Heart left ventricle (tissue), 16 donors: ENCODE measurements at regions not wholly inside any gene's neighbourhood (a gene's known extent, or its start where the extent isn't known, plus 50 kb on each side); places are given as distances from the start of the nearest gene placed in this dataset.

Source experiments
- ATAC-seq, 4 donors: fragments of 200-7000 bp; cut with Tn5 transposase; one replicate each; pipeline ENCODE4 v1.9.1; 2020 to 2022; ENCODE audit warnings: moderate library complexity in 4 of 4, mild to moderate bottlenecking in 3 of 4, moderate number of reproducible peaks in 1 of 4
- DNase-seq, 5 donors: peaks; one replicate each; pipeline ENCODE4 v3.0.0-alpha.2; 2020
- H3K27ac ChIP-seq, 12 donors: fragments of 200-600 bp; sonication (generic) in 4 of 12; one replicate each; pipeline versions ENCODE4 v1.5.0 to v1.8.0; 2016 to 2022; ENCODE audit warnings: mild to moderate bottlenecking in 2 of 12
- H3K27me3 ChIP-seq, 9 donors: fragments of 200-600 bp; sonication (generic) in 2 of 9; one replicate each; pipeline versions ENCODE4 v1.5.1 to v1.8.0; 2016 to 2022; ENCODE audit warnings: mild to moderate bottlenecking in 3 of 9
- H3K36me3 ChIP-seq, 9 donors: fragments of 200-600 bp; sonication (generic) in 2 of 9; one replicate each; pipeline versions ENCODE4 v1.5.0 to v1.8.0; 2018 to 2022; ENCODE audit warnings: mild to moderate bottlenecking in 2 of 9
- H3K4me1 ChIP-seq, 12 donors: fragments of 200-600 bp; sonication (generic) in 4 of 12; one replicate each; pipeline versions ENCODE4 v1.5.0 to v1.8.0; 2016 to 2022; ENCODE audit warnings: mild to moderate bottlenecking in 3 of 12
- H3K4me3 ChIP-seq, 12 donors: fragments of 200-600 bp; sonication (generic) in 4 of 12; one replicate each; pipeline versions ENCODE4 v1.5.0 to v1.8.0; 2017 to 2022; ENCODE audit warnings: mild to moderate bottlenecking in 9 of 12, moderate library complexity in 4 of 12
- H3K9me3 ChIP-seq, 12 donors: fragments of 200-600 bp; sonication (generic) in 4 of 12; one replicate each; pipeline versions ENCODE4 v1.5.0 to v1.8.0; 2016 to 2022; ENCODE audit warnings: mild to moderate bottlenecking in 1 of 12
- POLR2A ChIP-seq, 2 donors: fragments of 450-650 bp; IDR thresholded peaks; one replicate each; pipeline ENCODE4 v1.6.1; 2017; ENCODE audit warnings: antibody characterized with exemption in 2 of 2, mild to moderate bottlenecking in 2 of 2, moderate library complexity in 2 of 2
- WGBS, 4 donors: extraction: QIAGEN DNeasy Blood & Tissue Kit in 2 of 4; methylation state at CpG; one replicate each; pipeline versions ENCODE4 v1.1.5 to v1.1.7; 2013 to 2018; 5-methylcytosine and 5-hydroxymethylcytosine counted together
- intact Hi-C, 10 donors: fragments of 100-400 bp; cut with DNase I; formaldehyde crosslinking; loops; one replicate each; pipeline versions ENCODE4 v1.11.1 to v1.14.2; 2022
- TF ChIP-seq, protein P1 (sequence below), 12 donors: fragments of 200-600 bp; sonication (generic) in 4 of 12; IDR thresholded peaks; one replicate each; pipeline versions ENCODE4 v1.5.0 to v1.8.0; 2018 to 2022; ENCODE audit warnings: antibody characterized with exemption in 12 of 12, mild to moderate bottlenecking in 5 of 12
- donor health status: ischemic (EF 13 %, LVEDD 7.1; RV severe dilation, severe dysfunction).
- donor health status: healthy with polysubstance abuse.
- donor health status: DM: no; HTN: yes; CAD: no.
- donor health status: DM: no; HTN: no; CAD: no.
- donor health status: ischemic (EF 25% LVEDD 6.9; RV normal size, moderate dysfunction).
- donor health status: ischemic (EF 25% LVEDD 5.7; RV mildly dilated, moderate dysfunction).
- donor health status: healthy.
- donor health status: DM: yes; HTN: yes; CAD: no.
- donor health status: ischemic (EF 35%, LVEDD 5.7; RV mildly dilated, moderate dysfunction).
- donor health status: nonischemic (EF 11% LVEDD 7.7; RV severe dilation, severe dysfunction).
- donor health status: DM: yes; HTN: yes; CAD: no.
- donor health status: PGD.
- donor health status: ischemic (EF 29% LVEDD 5.4; RV normal size, mild dysfunction).
- donor health status: nonischemic (EF 23%, LVEDD 6.1; RV moderate dilation, normal function).

- Histone ChIP-seq H3K4me1 (no peaks in the 10 kb centered on the region), H3K27ac (no peak overlapping the region), H3K36me3 (no peaks in the 10 kb centered on the region), H3K27me3 (no peaks in the 10 kb centered on the region), H3K4me3 (no peak overlapping the region), H3K9me3 (peaks cover 0 to 18% (median 0%) of the 10 kb centered on the region in 12 donors)
- DNase-seq, result no peak
- intact Hi-C loops, result no loop called here
- no peak for ATAC-seq
- TF ChIP-seq POLR2A (IDR thresholded peaks at IDR 0.05), result no peak
- TF ChIP-seq, protein P1, sequence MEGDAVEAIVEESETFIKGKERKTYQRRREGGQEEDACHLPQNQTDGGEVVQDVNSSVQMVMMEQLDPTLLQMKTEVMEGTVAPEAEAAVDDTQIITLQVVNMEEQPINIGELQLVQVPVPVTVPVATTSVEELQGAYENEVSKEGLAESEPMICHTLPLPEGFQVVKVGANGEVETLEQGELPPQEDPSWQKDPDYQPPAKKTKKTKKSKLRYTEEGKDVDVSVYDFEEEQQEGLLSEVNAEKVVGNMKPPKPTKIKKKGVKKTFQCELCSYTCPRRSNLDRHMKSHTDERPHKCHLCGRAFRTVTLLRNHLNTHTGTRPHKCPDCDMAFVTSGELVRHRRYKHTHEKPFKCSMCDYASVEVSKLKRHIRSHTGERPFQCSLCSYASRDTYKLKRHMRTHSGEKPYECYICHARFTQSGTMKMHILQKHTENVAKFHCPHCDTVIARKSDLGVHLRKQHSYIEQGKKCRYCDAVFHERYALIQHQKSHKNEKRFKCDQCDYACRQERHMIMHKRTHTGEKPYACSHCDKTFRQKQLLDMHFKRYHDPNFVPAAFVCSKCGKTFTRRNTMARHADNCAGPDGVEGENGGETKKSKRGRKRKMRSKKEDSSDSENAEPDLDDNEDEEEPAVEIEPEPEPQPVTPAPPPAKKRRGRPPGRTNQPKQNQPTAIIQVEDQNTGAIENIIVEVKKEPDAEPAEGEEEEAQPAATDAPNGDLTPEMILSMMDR (IDR thresholded peaks at IDR 0.05), result no peak
These were observed 70.8 kb upstream of the GPM6A start for GRCh38 chr4:175882891-175883290.

DNA sequence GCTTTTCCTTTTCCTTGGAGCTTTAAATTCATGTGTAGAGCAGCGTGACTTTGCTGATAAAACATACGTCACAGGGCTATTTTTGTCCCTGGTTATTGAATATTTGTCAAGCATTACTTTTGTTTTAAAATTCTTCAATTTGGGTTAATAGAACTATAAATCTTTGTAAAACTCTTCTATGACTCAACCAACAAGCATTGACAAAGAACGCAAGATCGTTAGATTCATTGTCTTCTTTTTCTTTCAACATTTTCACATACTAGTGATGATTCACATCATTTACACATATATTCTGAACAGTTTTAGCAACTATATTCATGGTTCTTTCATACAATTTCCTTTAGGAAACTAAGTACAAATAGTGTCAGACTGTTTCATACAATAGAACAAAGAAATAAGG is 72.0 kb upstream of the GPM6A start:
- no peak for ATAC-seq
- intact Hi-C loops, result no loop called here
- Histone ChIP-seq H3K27ac (no peak overlapping the region), H3K36me3 (no peaks in the 10 kb centered on the region), H3K4me1 (no peaks in the 10 kb centered on the region), H3K4me3 (no peak overlapping the region), H3K27me3 (no peaks in the 10 kb centered on the region), H3K9me3 (peaks cover 0 to 10% (median 0%) of the 10 kb centered on the region in 12 donors)
- TF ChIP-seq POLR2A (IDR thresholded peaks at IDR 0.05), result no peak
- TF ChIP-seq, protein P1 (IDR thresholded peaks at IDR 0.05), result no peak
- WGBS, 4 donors, result 51 to 62% (median 56%) methylated on average over 4 of the region's 4 CpGs
- DNase-seq, result no peak

DNA sequence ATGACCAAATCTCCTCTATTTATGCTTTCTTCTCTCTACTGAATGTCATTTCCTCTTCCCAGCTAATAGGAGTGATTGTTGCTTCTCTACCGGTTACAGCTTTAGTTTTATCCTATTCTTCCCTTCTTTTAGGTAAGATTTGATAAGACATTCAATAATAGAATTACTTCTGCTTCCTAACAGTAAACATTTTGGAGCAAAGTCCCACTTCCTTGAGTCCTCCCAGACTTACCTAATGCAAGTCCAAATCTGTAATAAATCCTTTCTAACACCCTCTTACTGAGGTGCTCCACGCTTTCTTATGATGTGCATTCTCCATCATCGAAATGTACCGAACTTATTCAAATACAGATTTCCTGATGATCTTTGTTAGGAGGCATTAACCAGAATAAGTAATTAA is 79.2 kb upstream of the GPM6A start:
- H3K9me3 ChIP-seq, result peaks cover 0 to 5% (median 0%) of the 10 kb centered on the region in 12 donors
- ATAC-seq, result no peak
- H3K4me1 ChIP-seq, result no peaks in the 10 kb centered on the region
- H3K4me3 ChIP-seq, result no peak overlapping the region
- H3K36me3 ChIP-seq, result no peaks in the 10 kb centered on the region
- no peak overlapping the region for H3K27ac ChIP-seq
- intact Hi-C loops, result loop anchor here in 4 of 10 donors (5.0 to 10.0 kb wide), 3 partner anchors 316 to 329 kb away; no protein-coding TSS in a partner anchor
- TF ChIP-seq, protein P1 (IDR thresholded peaks at IDR 0.05), result no peak
- TF ChIP-seq POLR2A (IDR thresholded peaks at IDR 0.05), result no peak
- no peaks in the 10 kb centered on the region for H3K27me3 ChIP-seq
- 78 to 87% (median 82%) methylated on average over 4 of the region's 4 CpGs for WGBS, 4 donors
- no peak for DNase-seq

DNA sequence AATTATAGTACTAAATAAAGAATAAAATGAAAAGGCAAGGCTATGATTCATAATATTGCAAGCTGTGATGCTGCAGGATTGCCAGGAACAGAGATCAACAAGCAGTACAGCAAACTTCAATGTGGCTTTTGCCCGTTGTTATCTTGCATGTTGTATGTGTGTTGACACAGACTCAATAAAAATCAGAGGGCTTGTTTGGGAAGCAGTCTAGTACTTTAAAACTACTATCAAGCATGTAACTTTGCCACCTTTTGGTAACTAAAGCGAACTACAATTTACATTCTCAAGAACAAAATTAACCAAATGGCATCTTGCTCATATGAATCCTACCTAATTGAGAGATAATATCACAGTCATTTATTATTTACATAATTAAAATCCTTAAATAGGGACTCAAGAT is 79.8 kb upstream of the GPM6A start:
- TF ChIP-seq, protein P1 (IDR thresholded peaks at IDR 0.05), result peak in 10 of 12 donors; percentile 9 to 53 (median 37)
- no peak for TF ChIP-seq POLR2A (IDR thresholded peaks at IDR 0.05)
- Histone ChIP-seq H3K4me3 (no peak overlapping the region), H3K27ac (no peak overlapping the region), H3K27me3 (no peaks in the 10 kb centered on the region), H3K9me3 (peaks cover 0 to 5% (median 0%) of the 10 kb centered on the region in 12 donors), H3K36me3 (no peaks in the 10 kb centered on the region), H3K4me1 (no peaks in the 10 kb centered on the region)
- DNase-seq (no peak), ATAC-seq (no peak)
- intact Hi-C loops, result loop anchor here in 4 of 10 donors (5.0 to 10.0 kb wide), 3 partner anchors 317 to 330 kb away; no protein-coding TSS in a partner anchor
- WGBS, 4 donors, result 6 to 25% (median 17%) methylated on average over 2 of the region's 2 CpGs
